ENCODE measurements at regions not wholly inside any gene's neighbourhood (a gene's known extent, or its start where the extent isn't known, plus 50 kb on each side); places are given as distances from the start of the nearest gene placed in this dataset.

GRCh38 chr6:991192-991591 lies 298.3 kb upstream of the EXOC2 start:
- Histone ChIP-seq H3K9ac (ENCODE audit: control insufficient read depth, insufficient read depth, low read length) (no peak overlapping the region), H3K4me2 (ENCODE audit: control insufficient read depth, insufficient read depth) (no peak overlapping the region), H3K36me3 (ENCODE audit: control insufficient read depth in 2 of 2, insufficient read depth in 2 of 2, low read length in 1 of 2) (no peaks in the 10 kb centered on the region), H3K4me1 (ENCODE audit: control insufficient read depth, insufficient read depth, low read length) (no peaks in the 10 kb centered on the region), H4K20me1 (ENCODE audit: control insufficient read depth, insufficient read depth) (no peaks in the 10 kb centered on the region), H3K79me2 (ENCODE audit: control insufficient read depth, insufficient read depth, low read length) (no peaks in the 10 kb centered on the region), H3K27me3 (replicated peaks in 1 of 2; ENCODE audit: control insufficient read depth in 2 of 2, insufficient read depth in 2 of 2, low read length in 1 of 2) (no peaks in the 10 kb centered on the region), H2AFZ (ENCODE audit: control insufficient read depth, low read depth, low read length) (no peak overlapping the region), H3K4me3 (no peak overlapping the region), H3K9me3 (replicated peaks; ENCODE audit: control insufficient read depth, insufficient read depth, low read length) (no peaks in the 10 kb centered on the region; the same call in 2 of the 3 replicates), H3K27ac (ENCODE audit: control insufficient read depth, insufficient read depth) (no peak overlapping the region)
- FAIRE-seq (no peak), ATAC-seq (no peak), DNase-seq (ENCODE audit: low read depth, low spot score) (no peak)
- no TSS peak for BruUV-seq (replicated peaks)
- intact Hi-C loops (cut with micrococcal nuclease; ENCODE audit: unreplicated experiment) = no loop called here
- in situ Hi-C loops (cut with MboI) = no loop called here
- SMC1A ChIA-PET (ENCODE audit: uncharacterized antibody, unreplicated experiment) = no interaction called here
- CTCF ChIA-PET = no interaction called here
- POLR2A ChIA-PET = no interaction called here
- no peak for TF ChIP-seq MXI1 (IDR thresholded peaks at IDR 0.05; ENCODE audit: low read depth, low read length)
- no peak for TF ChIP-seq SMAD5 (IDR thresholded peaks at IDR 0.05; ENCODE audit: low read depth)
- TF ChIP-seq EP300 (IDR thresholded peaks at IDR 0.05; ENCODE audit: borderline replicate concordance in 1 of 2, control insufficient read depth in 1 of 2, low read depth in 2 of 2, low read length in 2 of 2) = no peak
- TF ChIP-seq NR2C2 (IDR thresholded peaks at IDR 0.05; ENCODE audit: borderline replicate concordance, control insufficient read depth, insufficient read length, low read depth) = no peak
- TF ChIP-seq LARP7 (IDR thresholded peaks at IDR 0.05) = no peak
- no peak for TF ChIP-seq SIX5 (IDR thresholded peaks at IDR 0.05; ENCODE audit: low read depth, low read length, severe bottlenecking)
- TF ChIP-seq ZNF24 (IDR thresholded peaks at IDR 0.05) = no peak
- no peak for TF ChIP-seq RAD51 (IDR thresholded peaks at IDR 0.05)
- no peak for TF ChIP-seq FOXK2 (IDR thresholded peaks at IDR 0.05)
- no peak for TF ChIP-seq CEBPB (IDR thresholded peaks at IDR 0.05; ENCODE audit: borderline replicate concordance in 1 of 2, low read depth in 2 of 2, low read length in 2 of 2)
- TF ChIP-seq ZZZ3 (IDR thresholded peaks at IDR 0.05; ENCODE audit: control insufficient read depth, insufficient read length, low read depth) = no peak
- no peak for TF ChIP-seq SIN3A (IDR thresholded peaks at IDR 0.05; ENCODE audit: low read depth, low read length)
- no peak for TF ChIP-seq ZNF592 (IDR thresholded peaks at IDR 0.05)
- no peak for TF ChIP-seq ZNF622 (IDR thresholded peaks at IDR 0.05)
- TF ChIP-seq EGR1 (IDR thresholded peaks at IDR 0.05; ENCODE audit: borderline replicate concordance in 1 of 2, low read depth in 2 of 2, low read length in 2 of 2) = no peak
- no peak for TF ChIP-seq IKZF2 (IDR thresholded peaks at IDR 0.05)
- TF ChIP-seq CREM (IDR thresholded peaks at IDR 0.05; ENCODE audit: low read depth) = no peak
- TF ChIP-seq SUPT20H (IDR thresholded peaks at IDR 0.05; ENCODE audit: borderline replicate concordance, control insufficient read depth, low read depth, low read length) = no peak
- TF ChIP-seq BCL3 (IDR thresholded peaks at IDR 0.05; ENCODE audit: borderline replicate concordance, insufficient read depth, low read depth, low read length, poor library complexity, severe bottlenecking) = no peak
- RAD21 ChIA-PET (ENCODE audit: unreplicated experiment) = no interaction called here

Measured in GM12878 (cell line).